ENCODE measurements at regions not wholly inside any gene's neighbourhood (a gene's known extent, or its start where the extent isn't known, plus 50 kb on each side); places are given as distances from the start of the nearest gene placed in this dataset.

GRCh38 chr17:70295731-70296130 is 126.4 kb downstream of the KCNJ2 start:
- no peaks in the 10 kb centered on the region for H3K9me3 ChIP-seq (ENCODE audit: control insufficient read depth, insufficient read depth, low read length)
- no peaks in the 10 kb centered on the region for H3K4me1 ChIP-seq (ENCODE audit: insufficient read depth, low read length)
- H3K36me3 ChIP-seq (ENCODE audit: insufficient read depth, low read length), result no peaks in the 10 kb centered on the region
- no peak overlapping the region for H3K9ac ChIP-seq (ENCODE audit: low read depth, low read length)

DNA sequence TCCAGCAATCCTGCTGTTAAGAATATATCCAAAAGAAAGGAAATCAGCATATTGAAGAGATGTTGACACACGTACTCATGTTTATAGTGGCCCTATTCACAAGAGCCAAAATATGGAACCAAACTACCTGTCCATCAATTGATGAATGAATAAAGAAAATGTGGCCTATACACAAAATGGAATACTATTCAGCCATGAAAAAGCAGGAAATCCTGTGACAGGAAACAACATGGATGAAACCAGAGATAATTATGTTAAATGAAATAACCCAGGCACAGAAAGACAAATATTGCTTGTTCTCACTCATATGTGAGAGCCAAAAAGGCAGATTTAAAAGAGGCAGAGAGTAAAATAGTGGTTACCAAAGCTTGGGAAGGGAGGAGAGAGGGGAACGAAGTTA is 127.1 kb downstream of the KCNJ2 start:
- H3K36me3 ChIP-seq (ENCODE audit: insufficient read depth, low read length), result no peaks in the 10 kb centered on the region
- no peaks in the 10 kb centered on the region for H3K9me3 ChIP-seq (ENCODE audit: control insufficient read depth, insufficient read depth, low read length)
- H3K9ac ChIP-seq (ENCODE audit: low read depth, low read length), result no peak overlapping the region
- H3K4me1 ChIP-seq (ENCODE audit: insufficient read depth, low read length), result no peaks in the 10 kb centered on the region

- Histone ChIP-seq H3K9me3 (ENCODE audit: control insufficient read depth, insufficient read depth, low read length) (no peaks in the 10 kb centered on the region), H3K4me1 (ENCODE audit: insufficient read depth, low read length) (no peaks in the 10 kb centered on the region), H3K9ac (ENCODE audit: low read depth, low read length) (no peak overlapping the region), H3K36me3 (ENCODE audit: insufficient read depth, low read length) (no peaks in the 10 kb centered on the region)
These were observed 128.1 kb downstream of the KCNJ2 start for GRCh38 chr17:70297397-70297796.

GRCh38 chr17:70298929-70299531 is 129.7 kb downstream of the KCNJ2 start:
- H3K9me3 ChIP-seq (ENCODE audit: control insufficient read depth, insufficient read depth, low read length), result no peaks in the 10 kb centered on the region
- H3K9ac ChIP-seq (ENCODE audit: low read depth, low read length), result no peak overlapping the region
- H3K4me1 ChIP-seq (ENCODE audit: insufficient read depth, low read length), result 0 out of 2 replicates have a peak, but pooled peaks cover 3% of the 10 kb centered on the region
- no peaks in the 10 kb centered on the region for H3K36me3 ChIP-seq (ENCODE audit: insufficient read depth, low read length)

- Histone ChIP-seq H3K4me1 (ENCODE audit: insufficient read depth, low read length) (0 out of 2 replicates have a peak, but pooled peaks cover 3% of the 10 kb centered on the region), H3K9me3 (ENCODE audit: control insufficient read depth, insufficient read depth, low read length) (no peaks in the 10 kb centered on the region), H3K36me3 (ENCODE audit: insufficient read depth, low read length) (no peaks in the 10 kb centered on the region), H3K9ac (ENCODE audit: low read depth, low read length) (no peak overlapping the region)
These were observed 138.3 kb downstream of the KCNJ2 start for GRCh38 chr17:70307430-70308225.

- H3K36me3 ChIP-seq (ENCODE audit: insufficient read depth, low read length), result no peaks in the 10 kb centered on the region
- 0 out of 2 replicates have a peak, but pooled peaks cover 3% of the 10 kb centered on the region for H3K4me1 ChIP-seq (ENCODE audit: insufficient read depth, low read length)
- no peaks in the 10 kb centered on the region for H3K9me3 ChIP-seq (ENCODE audit: control insufficient read depth, insufficient read depth, low read length)
- no peak overlapping the region for H3K9ac ChIP-seq (ENCODE audit: low read depth, low read length)
These were observed 139.3 kb downstream of the KCNJ2 start for GRCh38 chr17:70308618-70309017.

DNA sequence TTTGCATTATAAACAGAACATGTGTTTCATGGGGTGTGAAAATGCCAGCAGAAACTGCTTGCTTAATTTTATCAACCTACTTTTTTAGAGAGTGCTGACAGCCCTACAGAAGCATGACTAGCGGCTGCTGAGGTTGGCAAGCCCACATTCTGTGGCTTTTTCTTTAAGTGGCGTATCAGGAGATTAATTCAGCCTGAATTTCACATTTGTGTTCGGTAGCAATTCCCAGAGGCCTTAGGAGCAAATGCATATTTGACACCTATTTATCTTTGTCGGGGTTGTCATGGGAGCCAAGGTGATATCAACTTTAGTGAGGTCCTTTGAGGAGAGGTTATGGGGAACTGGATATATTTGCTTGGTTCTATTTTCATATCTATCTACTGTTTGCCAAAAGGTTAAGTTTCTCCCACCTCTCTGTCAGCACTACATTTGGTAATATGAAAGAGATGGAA is 140.9 kb downstream of the KCNJ2 start:
- no peaks in the 10 kb centered on the region for H3K36me3 ChIP-seq (ENCODE audit: insufficient read depth, low read length)
- no peaks in the 10 kb centered on the region; the same call in 1 of the 2 replicates for H3K4me1 ChIP-seq (ENCODE audit: insufficient read depth, low read length)
- no peaks in the 10 kb centered on the region for H3K9me3 ChIP-seq (ENCODE audit: control insufficient read depth, insufficient read depth, low read length)
- H3K9ac ChIP-seq (ENCODE audit: low read depth, low read length), result no peak overlapping the region

DNA sequence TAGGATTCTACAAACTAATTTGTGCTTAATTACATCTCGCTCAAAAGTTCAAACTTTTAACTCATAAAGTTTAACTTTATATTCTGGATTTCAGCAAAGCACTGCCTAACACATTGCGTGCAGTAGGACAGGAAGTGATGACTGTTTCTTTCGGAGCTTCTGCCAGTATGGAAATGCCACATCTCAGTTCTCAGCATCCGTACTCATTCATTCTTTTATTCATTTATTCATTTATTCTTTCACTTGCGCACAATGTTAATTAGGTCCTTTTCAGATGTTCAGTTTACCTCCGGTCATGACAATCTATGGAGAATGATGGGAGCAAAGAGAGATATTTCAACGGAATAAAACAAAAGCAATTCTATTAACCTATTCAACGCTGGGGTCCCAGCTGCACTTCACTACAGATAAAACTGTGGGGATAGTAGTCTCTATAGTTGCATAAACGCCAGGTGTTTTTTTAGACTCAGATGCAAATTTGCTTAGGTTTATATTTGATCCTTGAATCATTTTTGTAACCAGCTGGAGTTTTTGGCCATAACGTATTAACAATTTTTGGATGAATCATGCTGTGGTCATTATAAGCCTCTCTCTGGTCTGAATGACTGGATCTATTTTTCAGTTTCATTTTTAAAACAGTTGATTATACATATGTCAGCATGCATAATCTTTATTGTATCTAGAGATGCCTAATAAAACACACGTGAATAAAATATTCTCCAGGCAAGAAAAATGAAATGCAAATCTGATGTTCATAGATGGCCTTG is 143.9 kb downstream of the KCNJ2 start:
- no peak overlapping the region for H3K9ac ChIP-seq (ENCODE audit: low read depth, low read length)
- no peaks in the 10 kb centered on the region for H3K9me3 ChIP-seq (ENCODE audit: control insufficient read depth, insufficient read depth, low read length)
- no peaks in the 10 kb centered on the region; the same call in 1 of the 2 replicates for H3K4me1 ChIP-seq (ENCODE audit: insufficient read depth, low read length)
- no peaks in the 10 kb centered on the region for H3K36me3 ChIP-seq (ENCODE audit: insufficient read depth, low read length)

GRCh38 chr17:70314096-70314495 is 144.8 kb downstream of the KCNJ2 start:
- H3K4me1 ChIP-seq (ENCODE audit: insufficient read depth, low read length), result no peaks in the 10 kb centered on the region; the same call in 1 of the 2 replicates
- no peaks in the 10 kb centered on the region for H3K9me3 ChIP-seq (ENCODE audit: control insufficient read depth, insufficient read depth, low read length)
- H3K9ac ChIP-seq (ENCODE audit: low read depth, low read length), result no peak overlapping the region
- no peaks in the 10 kb centered on the region for H3K36me3 ChIP-seq (ENCODE audit: insufficient read depth, low read length)

DNA sequence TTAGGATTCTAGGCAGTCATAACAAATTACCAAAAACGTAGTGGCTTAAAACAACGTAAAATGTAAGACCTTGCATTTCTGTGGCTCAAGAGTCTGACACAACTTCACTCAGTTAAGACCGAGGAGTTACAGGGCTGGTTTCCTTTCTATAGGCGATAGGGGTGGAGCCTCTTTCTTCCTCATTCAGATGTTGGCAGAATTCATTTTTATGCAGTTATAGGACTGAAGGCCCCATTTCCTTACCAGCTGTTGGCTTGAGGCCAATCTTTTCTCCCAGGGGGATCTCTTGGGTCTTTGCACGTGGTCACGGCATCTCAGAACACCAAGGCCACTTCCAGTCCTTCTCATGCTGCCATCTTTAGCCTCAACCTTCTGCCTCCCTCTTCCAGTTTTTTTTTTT is 145.2 kb downstream of the KCNJ2 start:
- no peak overlapping the region for H3K9ac ChIP-seq (ENCODE audit: low read depth, low read length)

GRCh38 chr17:70317421-70317820 is 148.1 kb downstream of the KCNJ2 start:
- H3K9me3 ChIP-seq (ENCODE audit: control insufficient read depth, insufficient read depth, low read length), result no peaks in the 10 kb centered on the region
- H3K9ac ChIP-seq (ENCODE audit: low read depth, low read length), result no peak overlapping the region
- no peaks in the 10 kb centered on the region; the same call in 1 of the 2 replicates for H3K4me1 ChIP-seq (ENCODE audit: insufficient read depth, low read length)
- H3K36me3 ChIP-seq (ENCODE audit: insufficient read depth, low read length), result no peaks in the 10 kb centered on the region

More for the DNA sequence above, 145.2 kb downstream of the KCNJ2 start:
- no peaks in the 10 kb centered on the region for H3K36me3 ChIP-seq (ENCODE audit: insufficient read depth, low read length)
- no peaks in the 10 kb centered on the region; the same call in 1 of the 2 replicates for H3K4me1 ChIP-seq (ENCODE audit: insufficient read depth, low read length)
- no peaks in the 10 kb centered on the region for H3K9me3 ChIP-seq (ENCODE audit: control insufficient read depth, insufficient read depth, low read length)

DNA sequence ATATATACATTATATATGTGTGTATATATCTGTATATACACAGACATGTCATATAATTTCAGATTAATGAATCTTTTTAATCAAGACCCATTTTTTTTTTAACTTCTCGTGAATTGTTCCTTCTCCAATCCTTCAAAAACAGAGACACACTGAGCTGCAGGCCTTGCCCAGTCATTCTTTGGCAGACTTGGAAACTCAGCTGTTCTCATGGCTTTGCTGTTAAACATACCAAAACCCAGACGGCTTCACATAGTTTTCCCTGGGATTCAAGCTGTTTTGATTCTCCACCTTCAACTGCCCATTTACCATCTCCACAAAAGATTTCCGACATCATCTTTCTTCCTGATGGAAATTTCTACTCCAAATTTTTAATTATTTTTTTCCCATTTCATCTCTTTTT is 148.7 kb downstream of the KCNJ2 start:
- no peaks in the 10 kb centered on the region for H3K9me3 ChIP-seq (ENCODE audit: control insufficient read depth, insufficient read depth, low read length)

DNA sequence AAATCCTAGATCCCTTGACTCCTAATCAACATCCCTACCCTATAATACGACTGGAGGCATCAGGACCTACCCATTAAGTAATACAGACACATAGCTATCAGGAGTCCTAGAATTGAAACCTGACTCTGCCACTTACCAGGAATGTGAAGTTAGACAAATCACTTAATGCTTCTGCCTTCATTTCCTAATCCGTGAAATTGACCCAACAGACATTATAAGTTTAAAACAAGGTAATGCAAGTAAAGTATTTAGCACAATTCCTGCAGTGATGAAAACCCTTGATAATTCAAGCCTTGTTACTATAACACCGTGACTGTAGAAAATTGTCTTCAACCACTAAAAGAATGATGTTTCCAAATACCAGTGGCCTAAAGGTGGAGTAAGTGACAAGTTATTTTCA is 150.2 kb downstream of the KCNJ2 start:
- H3K9me3 ChIP-seq (ENCODE audit: control insufficient read depth, insufficient read depth, low read length), result no peaks in the 10 kb centered on the region
- no peaks in the 10 kb centered on the region for H3K36me3 ChIP-seq (ENCODE audit: insufficient read depth, low read length)

More for the DNA sequence above, 148.7 kb downstream of the KCNJ2 start:
- Histone ChIP-seq H3K9ac (ENCODE audit: low read depth, low read length) (no peak overlapping the region), H3K36me3 (ENCODE audit: insufficient read depth, low read length) (no peaks in the 10 kb centered on the region), H3K4me1 (ENCODE audit: insufficient read depth, low read length) (no peaks in the 10 kb centered on the region; the same call in 1 of the 2 replicates)

DNA sequence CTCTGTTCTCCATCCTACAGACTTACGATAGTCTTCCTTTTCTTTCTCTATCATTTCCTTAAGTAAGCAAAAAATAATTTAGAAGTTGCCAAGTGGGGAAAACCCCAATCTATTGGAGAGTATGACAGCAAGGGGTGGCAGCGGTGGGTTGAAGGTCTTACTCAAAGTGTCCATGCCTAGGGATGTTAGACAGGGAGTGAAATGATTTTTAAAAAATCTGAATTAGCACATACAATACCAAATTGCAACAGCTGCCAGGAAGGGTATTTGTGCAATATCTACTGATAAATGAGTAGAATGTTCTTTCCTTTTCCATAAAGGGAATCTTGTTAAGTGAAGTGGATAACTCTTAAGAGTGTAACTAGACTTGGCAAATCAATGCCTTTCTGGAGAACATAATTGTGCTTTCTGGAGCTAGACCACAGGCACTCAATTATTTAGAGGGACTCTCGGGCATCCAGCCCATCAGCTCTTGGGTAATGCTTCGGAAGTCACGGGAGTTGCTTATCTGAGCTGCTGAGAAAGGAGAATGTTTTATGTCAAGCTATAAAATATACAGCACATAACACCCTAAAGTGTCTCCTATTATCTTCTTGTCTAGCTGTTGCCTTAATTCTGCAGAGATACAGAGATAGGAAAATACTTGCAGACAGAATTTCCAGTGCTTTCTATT is 151.5 kb downstream of the KCNJ2 start:
- Histone ChIP-seq H3K36me3 (ENCODE audit: insufficient read depth, low read length) (no peaks in the 10 kb centered on the region), H3K4me1 (ENCODE audit: insufficient read depth, low read length) (no peaks in the 10 kb centered on the region), H3K9ac (ENCODE audit: low read depth, low read length) (no peak overlapping the region), H3K9me3 (ENCODE audit: control insufficient read depth, insufficient read depth, low read length) (no peaks in the 10 kb centered on the region)

More for the DNA sequence above, 150.2 kb downstream of the KCNJ2 start:
- no peaks in the 10 kb centered on the region for H3K4me1 ChIP-seq (ENCODE audit: insufficient read depth, low read length)
- no peak overlapping the region for H3K9ac ChIP-seq (ENCODE audit: low read depth, low read length)

Data from ES-I3 (cell line).